HG02798 (cell line): ENCODE measurements at regions not wholly inside any gene's neighbourhood (a gene's known extent, or its start where the extent isn't known, plus 50 kb on each side); places are given as distances from the start of the nearest gene placed in this dataset.
"Not testable (repeated sequence)": the region's sequence is repeated elsewhere in the genome, so short reads cannot be mapped to it uniquely, and the experiment has no call there.

Experiments
- ATAC-seq: cut with Tn5 transposase; IDR thresholded peaks from one replicate; pipeline ENCODE4 v1.9.1; 2021; ENCODE audit warnings: mild to moderate bottlenecking; ENCODE audit not compliant: unreplicated experiment, poor library complexity

GRCh38 chr1:177650947-177651346, 318.9 kb downstream of the SEC16B start:
- no peak for ATAC-seq

DNA sequence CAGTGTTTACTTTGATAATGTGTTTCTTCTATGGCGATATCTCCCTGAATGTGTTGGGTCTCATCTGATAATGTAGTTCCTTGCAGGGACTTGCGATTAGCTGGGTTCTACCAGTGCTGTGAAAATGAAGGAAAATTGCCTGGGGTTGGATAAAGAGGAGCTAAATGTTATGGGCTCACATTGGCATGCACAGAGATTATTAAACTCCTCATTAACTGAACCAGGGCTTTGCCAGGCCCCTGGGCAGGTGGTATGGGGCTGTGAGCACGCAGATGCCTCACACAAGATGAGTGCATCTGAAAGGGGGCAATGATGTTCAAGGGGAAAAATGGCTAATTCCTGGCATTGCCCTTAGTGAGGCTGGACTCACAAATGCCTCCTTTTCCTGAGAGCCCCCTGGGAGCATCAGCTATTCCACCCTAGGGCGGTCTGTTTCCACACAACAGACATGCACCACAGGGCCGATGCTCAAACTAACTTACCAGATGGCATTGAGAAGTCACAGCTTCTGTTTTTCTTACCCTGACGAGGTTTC, 321.1 kb downstream of the SEC16B start:
- ATAC-seq = no peak

- no peak for ATAC-seq
These were observed 321.7 kb downstream of the SEC16B start for GRCh38 chr1:177648138-177648537.

DNA sequence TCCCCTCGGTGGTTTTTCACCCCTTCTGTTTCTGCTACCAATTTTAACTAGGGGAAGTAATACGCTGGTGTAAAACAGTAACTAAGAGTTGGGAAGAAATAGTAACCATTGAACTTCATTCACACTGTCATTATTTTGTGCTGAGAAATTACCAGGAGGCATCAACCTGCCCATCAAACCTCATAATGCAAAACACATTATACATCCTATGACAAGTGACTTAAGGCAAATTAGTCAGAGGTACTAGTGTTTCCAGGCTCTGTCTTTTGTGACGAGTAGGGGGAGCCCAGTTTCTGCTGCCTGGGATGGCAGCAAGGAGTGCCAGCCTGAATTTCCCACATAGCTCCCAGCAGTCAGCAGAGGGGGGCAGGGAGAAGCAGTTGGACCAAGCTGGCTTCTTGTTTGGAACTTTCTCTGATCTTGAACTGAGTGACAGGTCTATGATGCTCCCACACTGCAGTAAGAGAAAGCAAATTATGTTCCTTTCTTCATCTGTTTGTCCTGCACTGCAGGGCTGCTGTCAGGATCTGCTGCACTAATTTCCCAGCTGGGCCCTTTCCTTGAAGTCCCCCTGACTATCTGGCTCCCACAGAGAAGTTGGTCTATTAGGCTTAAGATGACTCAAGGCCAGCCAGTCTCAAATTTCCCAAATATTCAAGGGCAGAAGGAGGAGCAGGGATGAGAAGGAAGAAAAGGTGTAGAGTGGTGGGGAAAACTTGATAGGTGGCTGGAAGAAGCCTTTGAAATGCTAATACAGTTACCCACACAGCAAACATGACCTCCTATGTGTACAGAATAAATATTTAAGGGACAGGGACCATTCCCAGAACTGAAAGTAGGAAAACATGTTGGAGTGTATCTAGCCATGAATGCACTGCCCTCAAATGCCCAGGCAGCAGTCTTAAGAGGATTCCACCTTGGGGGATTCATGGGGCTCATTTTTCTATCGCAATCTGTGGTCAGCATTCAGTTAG, 322.8 kb downstream of the SEC16B start:
- no peak for ATAC-seq

DNA sequence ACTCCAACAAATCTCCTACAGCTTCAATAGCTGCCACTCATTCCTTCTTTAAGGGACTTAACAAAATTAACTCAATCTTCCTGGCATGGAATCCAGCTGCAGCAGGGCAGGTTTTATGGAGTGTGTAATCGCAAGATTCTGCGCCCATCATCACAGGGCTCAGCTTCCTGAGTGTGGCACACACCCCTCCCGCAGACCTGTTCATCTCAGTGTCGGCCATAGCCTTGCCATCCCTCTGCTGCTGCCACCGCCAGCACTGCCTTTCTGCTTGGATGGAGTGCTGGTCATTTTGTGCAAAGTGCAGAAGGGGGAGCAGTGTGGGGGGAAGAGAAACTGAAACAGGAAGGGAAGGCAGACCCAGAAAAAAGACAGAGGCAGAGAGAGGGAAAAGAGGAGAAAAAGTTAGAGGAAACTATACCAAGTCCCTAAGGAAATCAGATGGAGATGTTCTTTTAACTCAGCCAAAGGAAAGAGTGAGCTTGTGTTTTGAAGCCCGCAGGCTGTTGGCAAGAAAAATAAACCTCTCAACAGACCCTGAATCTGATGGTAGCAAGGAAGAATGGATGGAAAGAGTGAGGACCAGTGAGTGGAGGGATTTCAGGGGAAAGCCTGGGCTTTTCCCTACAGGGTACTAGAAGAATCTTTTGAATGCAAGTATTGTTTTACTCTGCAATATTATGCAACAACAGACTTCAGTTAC, 324.2 kb downstream of the SEC16B start:
- ATAC-seq = no peak

- ATAC-seq = no peak
These were observed 329.2 kb downstream of the SEC16B start for GRCh38 chr1:177640687-177641086.

GRCh38 chr1:177634151-177634550, 335.7 kb downstream of the SEC16B start:
- not testable (repeated sequence) for ATAC-seq

DNA sequence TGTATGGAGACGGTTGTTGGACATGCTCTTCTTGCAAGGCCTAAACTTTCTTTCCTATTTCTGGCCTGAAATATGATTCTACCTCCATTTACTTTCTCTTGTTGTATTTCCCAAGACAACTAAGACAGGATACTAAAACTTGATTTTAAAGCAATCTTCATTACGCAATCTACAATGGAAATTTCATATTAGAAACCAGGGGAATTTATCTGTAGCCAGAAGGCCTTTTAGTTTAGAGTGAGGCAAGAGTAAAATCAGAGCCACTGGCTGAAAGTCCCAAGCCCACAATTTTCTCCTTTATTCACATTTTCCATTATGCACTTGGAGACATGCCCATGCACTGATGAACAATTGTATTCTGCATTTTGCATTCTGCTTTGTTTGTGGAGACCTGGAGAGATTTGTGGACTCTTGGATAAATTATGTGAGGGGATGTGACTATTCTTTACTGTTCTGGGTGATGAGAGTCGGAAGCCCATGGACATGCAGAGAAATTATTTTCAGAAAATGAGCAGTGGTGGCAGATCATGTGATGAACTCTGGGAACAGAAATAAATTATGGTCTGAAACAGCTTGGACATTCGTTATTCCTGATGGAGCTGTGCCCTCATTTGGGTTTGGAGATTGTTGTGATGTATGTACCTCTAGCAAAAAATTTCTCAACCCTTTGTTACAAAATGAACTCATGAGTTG, 336.8 kb downstream of the SEC16B start:
- ATAC-seq = no peak

- no peak for ATAC-seq
These were observed 338.1 kb downstream of the SEC16B start for GRCh38 chr1:177631770-177632169.

DNA sequence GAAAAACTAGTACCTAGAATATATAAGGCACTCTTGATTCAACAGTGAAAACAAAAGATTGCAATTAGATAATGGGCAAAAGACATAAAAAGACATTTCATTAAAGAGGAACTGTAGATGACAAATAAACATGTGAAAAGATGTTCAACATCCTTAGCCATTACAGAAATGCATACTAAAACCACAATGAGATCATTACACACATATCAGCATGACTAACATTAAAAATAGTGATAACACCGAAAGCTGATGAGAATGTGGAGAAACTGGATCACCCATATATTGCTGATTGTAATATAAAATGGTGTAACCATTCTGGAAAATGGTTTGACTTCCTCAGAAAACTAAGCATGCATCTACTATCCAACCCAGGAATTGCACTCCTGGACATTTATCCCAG, 340.3 kb downstream of the SEC16B start:
- ATAC-seq = no peak

GRCh38 chr1:177627148-177627910, 342.5 kb downstream of the SEC16B start:
- no peak for ATAC-seq

GRCh38 chr1:177620636-177621190, 349.1 kb downstream of the SEC16B start:
- ATAC-seq = no peak

- no peak for ATAC-seq
These were observed 354.6 kb downstream of the SEC16B start for GRCh38 chr1:177615251-177615650.

- ATAC-seq = no peak
These were observed 358.5 kb downstream of the SEC16B start for GRCh38 chr1:177611402-177611801.

GRCh38 chr1:177609953-177610352, 359.9 kb downstream of the SEC16B start:
- ATAC-seq = no peak

DNA sequence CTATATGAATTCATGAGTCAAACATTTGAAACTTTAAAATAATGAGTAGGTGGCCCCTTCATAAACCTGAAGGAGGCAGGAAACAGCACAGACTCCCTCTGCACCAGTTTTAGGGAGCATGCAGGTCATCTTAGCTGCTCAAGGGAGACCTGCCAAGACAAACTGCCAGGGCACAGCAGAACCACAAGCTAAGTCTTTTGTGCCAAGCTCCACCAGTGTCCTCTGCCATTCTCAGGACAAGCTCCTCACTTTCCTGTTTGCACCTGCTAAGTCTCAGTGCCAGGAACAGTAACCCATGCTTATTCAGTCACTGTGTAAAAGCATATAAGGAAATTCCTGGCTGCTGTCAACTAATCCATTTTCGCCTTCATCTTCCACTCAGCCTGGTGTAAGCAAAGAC, 368.9 kb downstream of the SEC16B start:
- no peak for ATAC-seq

DNA sequence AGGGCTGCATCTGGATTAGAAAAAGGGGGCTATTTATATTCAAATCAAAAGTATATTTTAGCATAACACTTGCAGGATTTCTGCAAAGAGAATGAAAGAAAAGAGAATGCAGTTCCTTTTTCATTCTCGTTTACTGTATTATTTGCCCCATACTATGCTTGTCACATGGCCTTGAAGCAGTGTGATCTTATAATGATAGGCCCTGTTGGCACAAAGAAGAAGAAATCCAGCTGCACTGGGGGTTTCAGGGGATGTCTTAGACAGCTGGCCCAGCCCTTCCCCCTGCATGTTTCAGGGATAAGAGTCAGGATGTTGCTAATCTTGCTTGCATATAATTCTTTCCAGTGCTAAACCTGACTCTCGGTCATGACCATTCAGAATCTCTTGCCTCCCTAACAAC, 369.5 kb downstream of the SEC16B start:
- no peak for ATAC-seq

DNA sequence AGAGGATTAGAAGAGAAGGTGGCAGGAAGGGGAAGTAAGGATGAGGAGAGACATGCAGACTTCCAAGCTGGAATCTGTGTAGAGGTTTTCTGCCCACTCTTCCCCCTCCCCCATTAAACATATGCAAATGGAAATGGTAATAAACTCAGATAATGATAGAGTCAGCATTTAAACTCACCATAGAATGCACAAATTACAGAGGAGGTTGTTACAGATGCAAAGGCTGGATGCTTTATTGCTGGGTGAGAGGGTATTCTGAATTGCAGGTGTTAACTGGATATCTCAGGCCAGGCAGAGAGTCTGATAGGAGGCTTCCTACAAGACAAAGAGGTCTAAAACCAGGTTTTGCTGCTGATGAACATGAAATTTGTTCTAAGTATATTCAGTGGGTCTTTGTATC, 372.5 kb downstream of the SEC16B start:
- no peak for ATAC-seq

DNA sequence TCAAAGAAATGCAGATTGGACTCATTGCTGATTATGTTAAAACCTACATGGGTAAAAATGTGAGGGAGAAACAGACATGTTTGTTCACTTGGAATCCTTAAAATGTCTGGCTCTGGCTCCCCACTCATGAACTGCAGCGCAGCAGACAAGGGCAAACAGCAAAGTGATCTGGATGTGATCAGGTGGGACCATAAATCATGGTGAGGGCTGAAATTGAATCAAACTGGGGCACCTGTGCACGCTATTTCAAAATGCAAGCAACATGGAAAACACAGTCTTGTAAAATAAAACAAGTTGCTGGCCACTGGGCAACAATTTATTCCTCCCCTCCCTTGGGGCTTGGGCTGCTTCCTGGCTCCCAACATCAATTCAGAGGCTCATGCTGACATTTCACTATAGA, 373.4 kb downstream of the SEC16B start:
- no peak for ATAC-seq

GRCh38 chr1:177593105-177593504, 376.8 kb downstream of the SEC16B start:
- no peak for ATAC-seq
